Fibroblast of the aortic adventitia (primary cell): ENCODE measurements at regions not wholly inside any gene's neighbourhood (a gene's known extent, or its start where the extent isn't known, plus 50 kb on each side); places are given as distances from the start of the nearest gene placed in this dataset.
A peak's percentile ranks its signal among the peaks of the same experiment; 100 is the strongest.

Experiments used
- DNase-seq: peaks from one replicate; pipeline ENCODE4 v3.0.0-alpha.2; 2010; ENCODE audit warnings: low read depth
- H3K4me3 ChIP-seq: 2 replicates; pipeline ENCODE4 v1.5.1; 2011; ENCODE audit warnings: low read depth, mild to moderate bottlenecking, control low read depth, low read length, moderate library complexity
- TF ChIP-seq, protein P1 (sequence below): IDR thresholded peaks from 2 replicates; pipeline ENCODE4 v1.5.1; 2011; ENCODE audit warnings: mild to moderate bottlenecking, low read length, control low read depth, inconsistent platforms; ENCODE audit not compliant: insufficient read depth

DNA sequence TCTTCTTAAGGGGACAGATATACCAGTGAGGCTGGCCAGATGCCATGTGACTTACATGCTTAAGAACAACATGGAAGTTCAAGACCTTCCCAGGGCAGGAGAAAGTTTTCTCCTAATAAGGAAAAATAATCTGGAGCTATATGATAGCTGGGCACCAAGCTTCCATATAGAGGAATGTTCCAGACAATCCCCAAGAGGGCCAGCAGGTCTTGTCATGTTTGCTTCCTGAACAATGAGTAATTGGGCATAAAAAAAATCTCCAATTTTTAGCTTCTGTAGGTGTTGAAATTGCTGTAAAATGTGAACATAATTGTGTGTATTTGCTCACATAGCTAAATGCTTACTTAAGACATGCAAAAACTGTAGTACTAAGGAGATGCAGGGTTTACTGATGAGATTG is 809.5 kb upstream of the PIK3C3 start:
- H3K4me3 ChIP-seq, result no peak overlapping the region
- DNase-seq, result no peak
- TF ChIP-seq, protein P1, sequence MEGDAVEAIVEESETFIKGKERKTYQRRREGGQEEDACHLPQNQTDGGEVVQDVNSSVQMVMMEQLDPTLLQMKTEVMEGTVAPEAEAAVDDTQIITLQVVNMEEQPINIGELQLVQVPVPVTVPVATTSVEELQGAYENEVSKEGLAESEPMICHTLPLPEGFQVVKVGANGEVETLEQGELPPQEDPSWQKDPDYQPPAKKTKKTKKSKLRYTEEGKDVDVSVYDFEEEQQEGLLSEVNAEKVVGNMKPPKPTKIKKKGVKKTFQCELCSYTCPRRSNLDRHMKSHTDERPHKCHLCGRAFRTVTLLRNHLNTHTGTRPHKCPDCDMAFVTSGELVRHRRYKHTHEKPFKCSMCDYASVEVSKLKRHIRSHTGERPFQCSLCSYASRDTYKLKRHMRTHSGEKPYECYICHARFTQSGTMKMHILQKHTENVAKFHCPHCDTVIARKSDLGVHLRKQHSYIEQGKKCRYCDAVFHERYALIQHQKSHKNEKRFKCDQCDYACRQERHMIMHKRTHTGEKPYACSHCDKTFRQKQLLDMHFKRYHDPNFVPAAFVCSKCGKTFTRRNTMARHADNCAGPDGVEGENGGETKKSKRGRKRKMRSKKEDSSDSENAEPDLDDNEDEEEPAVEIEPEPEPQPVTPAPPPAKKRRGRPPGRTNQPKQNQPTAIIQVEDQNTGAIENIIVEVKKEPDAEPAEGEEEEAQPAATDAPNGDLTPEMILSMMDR, result no peak

DNA sequence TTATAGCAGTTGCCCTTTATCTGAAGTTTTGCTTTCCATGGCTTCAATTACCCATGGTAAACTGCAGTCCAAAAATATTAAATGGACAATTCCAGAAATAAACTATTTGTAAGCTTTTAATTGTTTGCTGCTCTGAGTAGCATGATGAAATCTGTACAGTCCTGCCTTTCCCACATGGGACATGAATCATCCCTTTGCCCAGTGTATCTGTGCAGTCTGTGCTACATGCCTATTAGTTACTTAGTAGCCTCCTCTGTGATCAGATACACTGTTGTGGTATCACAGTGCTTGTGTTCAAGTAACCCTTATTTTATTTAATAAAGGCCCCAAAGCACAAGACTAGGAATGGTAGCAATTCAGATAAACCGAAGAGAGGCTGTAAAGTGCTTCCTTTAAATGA is 810.6 kb upstream of the PIK3C3 start:
- H3K4me3 ChIP-seq, result no peak overlapping the region

DNA sequence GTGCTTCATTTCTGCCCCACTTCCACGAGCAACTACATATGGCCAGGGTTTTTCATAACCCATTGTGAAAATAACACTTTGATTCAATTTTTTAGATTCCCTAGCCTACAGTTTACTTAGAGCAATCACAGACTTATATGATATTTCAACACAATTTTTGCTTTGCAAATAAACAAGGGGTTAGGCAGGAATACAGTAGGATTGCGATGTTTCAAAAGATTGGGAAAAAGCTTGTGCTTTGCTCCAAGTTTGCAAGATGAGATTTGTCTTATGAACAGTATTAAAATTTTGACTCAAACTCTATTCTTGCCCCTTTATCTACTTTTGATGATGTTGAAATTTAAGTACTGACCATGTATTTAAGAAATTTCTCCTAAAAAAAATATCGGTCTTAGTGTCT is 814.5 kb upstream of the PIK3C3 start:
- no peak overlapping the region for H3K4me3 ChIP-seq
- DNase-seq, result no peak
- TF ChIP-seq, protein P1, result no peak

More for the DNA sequence above, 810.6 kb upstream of the PIK3C3 start:
- TF ChIP-seq, protein P1, result no peak
- peak; percentile 4 for DNase-seq

DNA sequence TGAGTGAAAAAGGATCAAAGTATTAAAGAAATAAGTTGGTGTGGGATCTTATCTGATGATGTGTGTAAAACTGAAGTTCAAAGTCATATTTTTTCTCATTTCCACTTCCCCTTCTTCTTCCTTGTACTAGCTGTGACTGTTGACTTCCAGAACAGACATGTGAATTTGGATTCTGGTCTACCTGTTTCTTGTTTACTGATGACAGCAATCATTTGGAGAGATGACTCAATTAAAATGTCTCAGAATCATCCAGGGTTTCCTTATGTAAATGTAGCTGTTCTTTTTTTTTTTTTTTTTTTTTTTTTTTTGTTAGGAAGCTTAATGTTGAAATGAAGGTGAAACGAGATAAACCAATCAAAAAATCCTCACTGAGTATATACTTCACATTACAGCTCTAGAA is 819.9 kb upstream of the PIK3C3 start:
- no peak for DNase-seq
- TF ChIP-seq, protein P1, result no peak
- no peak overlapping the region for H3K4me3 ChIP-seq

DNA sequence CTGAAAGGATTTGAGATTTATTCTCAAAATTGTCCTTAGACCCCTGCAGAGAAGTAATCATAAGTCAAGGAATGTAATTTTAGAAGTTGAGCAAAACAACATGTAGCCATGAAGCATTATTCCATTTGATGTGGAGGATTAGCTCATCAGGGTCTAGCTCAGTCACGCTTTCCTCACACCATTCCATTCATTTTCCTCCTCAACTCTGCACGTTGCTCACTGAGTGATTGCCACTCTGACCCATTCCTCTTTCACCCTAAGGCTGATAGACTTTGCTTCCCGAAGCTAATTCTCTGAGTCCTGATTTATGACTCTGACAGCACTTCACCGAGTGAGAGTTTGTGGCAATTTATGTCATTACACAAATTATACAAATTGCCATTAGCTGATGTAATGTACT is 820.6 kb upstream of the PIK3C3 start:
- DNase-seq, result no peak
- TF ChIP-seq, protein P1, result no peak
- no peak overlapping the region for H3K4me3 ChIP-seq

DNA sequence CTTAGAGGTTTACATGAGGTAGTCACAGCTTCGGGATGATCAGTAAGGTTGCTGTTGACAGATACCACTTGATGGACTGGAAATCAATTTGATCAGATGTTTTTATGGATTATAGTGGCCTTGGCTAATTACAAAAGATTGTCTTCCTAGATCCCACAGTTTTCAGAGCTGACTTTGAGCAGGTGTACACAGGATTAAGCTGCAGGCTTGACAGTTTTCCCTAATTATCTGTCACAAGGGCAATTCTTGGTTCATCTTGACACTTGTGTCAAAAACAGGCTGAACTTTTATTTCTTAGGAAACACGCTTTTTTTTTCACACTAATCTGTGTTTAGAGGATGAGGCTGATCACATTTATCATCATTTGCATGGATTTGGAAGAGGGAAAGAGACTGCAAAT is 824.0 kb upstream of the PIK3C3 start:
- DNase-seq, result no peak
- TF ChIP-seq, protein P1, result no peak
- no peak overlapping the region for H3K4me3 ChIP-seq

DNA sequence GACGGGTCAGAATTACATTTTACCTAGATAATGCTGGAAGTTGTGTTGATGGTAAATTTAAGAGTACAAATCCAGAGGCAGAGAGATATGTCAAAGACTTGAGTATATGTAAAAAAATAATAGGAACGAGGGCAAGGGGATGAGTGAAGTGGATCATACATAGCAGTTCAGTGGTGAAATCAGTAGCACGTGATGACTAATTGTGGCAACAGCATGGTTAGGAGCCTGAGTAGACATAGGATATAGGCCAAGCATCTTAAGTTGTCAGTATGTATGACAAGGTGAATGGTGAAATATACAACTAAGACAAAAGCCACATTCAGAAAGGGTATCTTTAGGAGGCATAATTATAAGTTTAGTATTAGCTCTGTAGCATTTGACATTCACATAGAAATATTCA is 826.5 kb upstream of the PIK3C3 start:
- DNase-seq, result no peak

More for the DNA sequence above, 826.5 kb upstream of the PIK3C3 start:
- H3K4me3 ChIP-seq, result no peak overlapping the region
- TF ChIP-seq, protein P1, result no peak
